ENCODE measurements at regions not wholly inside any gene's neighbourhood (a gene's known extent, or its start where the extent isn't known, plus 50 kb on each side); places are given as distances from the start of the nearest gene placed in this dataset.

DNA sequence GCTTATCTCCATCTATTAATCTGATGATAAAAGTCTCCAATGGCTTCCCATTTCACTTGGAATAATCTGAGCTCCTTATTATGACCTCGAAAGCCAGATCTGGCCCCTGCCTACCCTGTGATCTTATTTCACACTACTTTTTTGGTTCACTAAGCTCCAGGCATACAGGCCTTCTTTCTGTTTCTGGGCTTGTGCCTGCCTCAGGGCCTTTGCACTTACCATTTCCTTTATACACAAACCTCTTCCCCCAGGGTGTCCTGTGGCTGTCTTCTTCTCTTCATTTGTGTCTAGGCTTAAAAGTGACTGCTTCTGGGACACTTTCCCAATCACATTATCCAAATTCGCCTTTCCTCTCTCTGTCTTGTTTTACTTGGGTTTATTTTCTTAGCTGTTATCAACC lies 478.8 kb downstream of the LRIG3 start:
- POLR2A ChIA-PET, result no interaction called here
- WGBS (ENCODE audit: insufficient coverage), result 100% methylated on average over 1 of the region's 2 CpGs

DNA sequence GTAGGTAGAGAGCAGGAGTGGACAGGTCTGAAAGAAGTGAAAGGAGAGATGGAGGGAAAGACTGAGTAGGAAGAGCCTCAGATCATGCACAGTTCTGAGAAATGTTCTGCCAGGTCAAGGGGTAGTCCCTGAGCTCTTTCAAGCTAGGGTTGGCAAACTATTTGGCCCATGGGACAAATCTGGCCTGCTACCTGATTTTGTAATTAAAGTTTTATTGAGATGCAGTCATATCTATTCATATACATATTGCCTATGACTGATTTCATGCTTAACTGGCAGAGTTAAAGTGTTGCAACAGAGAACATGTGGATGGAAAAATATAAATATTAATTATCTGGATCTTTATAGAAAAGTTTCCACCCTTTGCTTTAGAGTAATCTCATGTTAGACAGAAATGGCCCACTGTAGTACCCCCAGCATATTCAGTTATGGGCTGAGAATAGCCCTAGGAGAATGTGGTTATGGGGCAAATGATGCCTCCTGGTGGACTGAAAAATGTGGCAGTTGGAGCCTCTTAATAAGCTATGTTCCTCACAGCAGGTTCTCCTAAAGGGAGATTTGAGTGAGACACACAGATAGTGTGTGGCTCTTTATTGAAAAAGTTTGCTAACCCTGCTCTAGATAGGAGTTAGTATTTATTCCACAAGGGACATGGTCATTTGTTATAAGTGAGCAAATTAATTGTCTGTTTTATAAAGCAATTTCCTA lies 476.9 kb downstream of the LRIG3 start:
- ChIA-PET POLR2A (no interaction called here), CTCF (interaction anchor here (1.0 to 5.3 kb wide), 8 partner anchors 16 to 460 kb away, joined by 3 to 74 read pairs (median 7); no protein-coding TSS in a partner anchor)
- Histone ChIP-seq H3K36me3 (ENCODE audit: control insufficient read depth in 4 of 4, insufficient read depth in 4 of 4, low read length in 3 of 4) (no peaks in the 10 kb centered on the region), H3K4me3 (ENCODE audit: control insufficient read depth in 1 of 7, extremely low read depth in 1 of 7, insufficient read depth in 4 of 7, low read depth in 2 of 7, low read length in 6 of 7) (no peak overlapping the region), H3K4me1 (ENCODE audit: control extremely low read depth in 1 of 4, control insufficient read depth in 4 of 4, insufficient read depth in 4 of 4, low read length in 3 of 4) (no peaks in the 10 kb centered on the region), H3K27ac (ENCODE audit: insufficient read depth in 1 of 2, low read depth in 1 of 2, low read length in 2 of 2, poor library complexity in 1 of 2, severe bottlenecking in 2 of 2) (no peak overlapping the region), H3K9me3 (ENCODE audit: control extremely low read depth in 1 of 5, control insufficient read depth in 4 of 5, insufficient read depth in 2 of 5, low read depth in 1 of 5, low read length in 4 of 5) (peaks cover 0 to 2% (median 0%) of the 10 kb centered on the region in 5 experiments), H3K27me3 (replicated peaks in 2 of 5; ENCODE audit: control insufficient read depth in 4 of 5, insufficient read depth in 5 of 5, low read length in 4 of 5) (peaks cover 0 to 4% (median 0%) of the 10 kb centered on the region in 5 experiments)
- DNase-seq, result peak; percentile 50 to 77 (median 69)

More for the DNA sequence above, 478.8 kb downstream of the LRIG3 start:
- Histone ChIP-seq H3K9me3 (ENCODE audit: control extremely low read depth in 1 of 5, control insufficient read depth in 4 of 5, insufficient read depth in 2 of 5, low read depth in 1 of 5, low read length in 4 of 5) (no peaks in the 10 kb centered on the region), H3K4me3 (ENCODE audit: control insufficient read depth in 1 of 7, extremely low read depth in 1 of 7, insufficient read depth in 4 of 7, low read depth in 2 of 7, low read length in 6 of 7) (no peak overlapping the region), H3K36me3 (ENCODE audit: control insufficient read depth in 4 of 4, insufficient read depth in 4 of 4, low read length in 3 of 4) (no peaks in the 10 kb centered on the region), H3K27me3 (replicated peaks in 2 of 5; ENCODE audit: control insufficient read depth in 4 of 5, insufficient read depth in 5 of 5, low read length in 4 of 5) (peaks cover 0 to 4% (median 0%) of the 10 kb centered on the region in 5 experiments), H3K27ac (ENCODE audit: insufficient read depth in 1 of 2, low read depth in 1 of 2, low read length in 2 of 2, poor library complexity in 1 of 2, severe bottlenecking in 2 of 2) (no peak overlapping the region), H3K4me1 (ENCODE audit: control extremely low read depth in 1 of 4, control insufficient read depth in 4 of 4, insufficient read depth in 4 of 4, low read length in 3 of 4) (no peaks in the 10 kb centered on the region)
- DNase-seq, result no peak
- CTCF ChIA-PET, result interaction anchor here (1.0 to 1.7 kb wide), 2 partner anchors 19 to 101 kb away, joined by 3 read pairs; no protein-coding TSS in a partner anchor

DNA sequence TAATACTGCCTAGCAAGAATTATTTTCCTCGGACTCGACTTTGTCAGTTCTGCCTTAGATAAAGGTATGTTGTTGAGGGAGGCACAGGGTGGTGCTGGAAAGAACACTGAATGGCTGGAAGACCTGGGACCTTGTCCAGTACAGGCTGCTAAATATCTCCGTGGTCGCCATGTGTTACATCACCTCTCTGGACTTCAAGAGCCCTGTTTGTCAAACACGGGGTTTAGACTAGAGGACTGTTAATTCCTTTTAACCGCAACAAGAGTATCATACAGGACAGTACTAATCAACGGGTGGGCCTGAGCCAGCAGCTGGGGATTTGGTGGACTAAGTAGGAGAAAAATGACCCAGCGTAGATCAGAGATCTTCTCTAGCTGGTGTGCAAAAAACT lies 476.3 kb downstream of the LRIG3 start:
- ChIA-PET CTCF (interaction anchor here (1.0 to 5.3 kb wide), 8 partner anchors 9 to 461 kb away, joined by 3 to 74 read pairs (median 8); no protein-coding TSS in a partner anchor), POLR2A (no interaction called here)
- Histone ChIP-seq H3K9me3 (ENCODE audit: control extremely low read depth in 1 of 5, control insufficient read depth in 4 of 5, insufficient read depth in 2 of 5, low read depth in 1 of 5, low read length in 4 of 5) (peaks cover 0 to 2% (median 0%) of the 10 kb centered on the region in 5 experiments), H3K27me3 (replicated peaks in 2 of 5; ENCODE audit: control insufficient read depth in 4 of 5, insufficient read depth in 5 of 5, low read length in 4 of 5) (peaks cover 0 to 4% (median 0%) of the 10 kb centered on the region in 5 experiments), H3K4me3 (ENCODE audit: control insufficient read depth in 1 of 7, extremely low read depth in 1 of 7, insufficient read depth in 4 of 7, low read depth in 2 of 7, low read length in 6 of 7) (no peak overlapping the region), H3K36me3 (ENCODE audit: control insufficient read depth in 4 of 4, insufficient read depth in 4 of 4, low read length in 3 of 4) (no peaks in the 10 kb centered on the region), H3K27ac (ENCODE audit: insufficient read depth in 1 of 2, low read depth in 1 of 2, low read length in 2 of 2, poor library complexity in 1 of 2, severe bottlenecking in 2 of 2) (no peak overlapping the region), H3K4me1 (ENCODE audit: control extremely low read depth in 1 of 4, control insufficient read depth in 4 of 4, insufficient read depth in 4 of 4, low read length in 3 of 4) (no peaks in the 10 kb centered on the region)
- 100% methylated on average over 5 of the region's 8 CpGs for WGBS (ENCODE audit: insufficient coverage)
- no peak for DNase-seq

DNA sequence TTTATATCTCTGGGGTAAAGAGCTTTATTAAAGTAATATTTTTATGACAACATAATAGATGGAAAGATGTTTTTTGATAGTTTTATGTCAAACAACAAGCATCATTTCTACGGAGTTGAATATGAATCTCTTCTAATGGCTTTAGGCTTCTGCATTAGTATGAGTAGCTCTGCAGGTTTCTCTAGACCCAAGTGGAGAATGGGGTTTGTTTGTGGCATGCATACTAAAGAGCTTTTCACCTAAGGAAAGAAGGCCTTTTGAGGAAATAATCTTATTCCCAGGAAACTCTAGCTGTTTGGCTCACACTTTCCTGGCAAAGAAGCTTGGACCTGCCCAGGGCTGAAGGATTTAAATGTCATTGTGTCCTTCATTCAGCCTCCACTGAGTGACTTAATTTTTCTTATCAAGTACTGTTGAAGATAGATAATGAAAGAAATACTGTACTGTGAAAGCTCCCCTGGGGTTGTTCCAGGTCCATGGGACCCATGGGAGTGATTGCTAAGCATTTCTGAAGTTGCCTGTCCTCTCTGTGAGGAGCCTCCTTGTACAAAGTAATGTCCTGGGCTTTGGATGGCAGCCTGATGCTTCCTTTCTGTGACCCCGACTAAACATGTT lies 469.3 kb downstream of the LRIG3 start:
- no peak overlapping the region for H3K27ac ChIP-seq (ENCODE audit: insufficient read depth in 1 of 2, low read depth in 1 of 2, low read length in 2 of 2, poor library complexity in 1 of 2, severe bottlenecking in 2 of 2)
- no peaks in the 10 kb centered on the region for H3K36me3 ChIP-seq (ENCODE audit: control insufficient read depth in 4 of 4, insufficient read depth in 4 of 4, low read length in 3 of 4)
- no peak for DNase-seq
- no peak overlapping the region for H3K4me3 ChIP-seq (ENCODE audit: control insufficient read depth in 1 of 7, extremely low read depth in 1 of 7, insufficient read depth in 4 of 7, low read depth in 2 of 7, low read length in 6 of 7)
- H3K27me3 ChIP-seq (replicated peaks in 2 of 5; ENCODE audit: control insufficient read depth in 4 of 5, insufficient read depth in 5 of 5, low read length in 4 of 5), result peaks cover 0 to 4% (median 0%) of the 10 kb centered on the region in 5 experiments
- 89% methylated on average over 1 of the region's 2 CpGs for WGBS (ENCODE audit: insufficient coverage)
- CTCF ChIA-PET, result interaction anchor here (1.3 kb wide), 1 partner anchor 9 kb away, joined by 5 read pairs; no protein-coding TSS in a partner anchor
- H3K4me1 ChIP-seq (ENCODE audit: control extremely low read depth in 1 of 4, control insufficient read depth in 4 of 4, insufficient read depth in 4 of 4, low read length in 3 of 4), result no peaks in the 10 kb centered on the region
- H3K9me3 ChIP-seq (ENCODE audit: control extremely low read depth in 1 of 5, control insufficient read depth in 4 of 5, insufficient read depth in 2 of 5, low read depth in 1 of 5, low read length in 4 of 5), result peaks cover 0 to 2% (median 0%) of the 10 kb centered on the region in 5 experiments
- POLR2A ChIA-PET, result no interaction called here

DNA sequence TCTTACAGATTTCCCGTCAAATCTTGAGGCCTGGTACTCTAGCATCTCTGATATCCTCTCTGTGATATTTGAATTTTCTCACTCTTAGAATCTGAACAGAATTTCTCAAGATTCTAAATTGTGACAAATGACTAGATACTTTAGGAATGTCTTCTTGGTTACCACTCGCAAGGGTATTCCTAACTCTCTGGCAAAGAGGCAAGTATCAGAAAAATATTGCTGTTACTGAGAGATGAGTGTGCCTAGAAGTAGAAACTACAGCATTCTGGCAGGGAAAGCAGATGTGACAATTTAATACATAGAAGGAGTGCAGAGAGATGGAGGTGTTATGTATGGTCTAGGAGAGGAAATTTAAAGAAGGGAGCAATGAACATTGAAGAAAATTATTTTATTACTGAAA lies 467.8 kb downstream of the LRIG3 start:
- WGBS (ENCODE audit: insufficient coverage), result 95% methylated on average over 2 of the region's 2 CpGs
- POLR2A ChIA-PET, result no interaction called here
- Histone ChIP-seq H3K27ac (ENCODE audit: insufficient read depth in 1 of 2, low read depth in 1 of 2, low read length in 2 of 2, poor library complexity in 1 of 2, severe bottlenecking in 2 of 2) (no peak overlapping the region), H3K9me3 (ENCODE audit: control extremely low read depth in 1 of 5, control insufficient read depth in 4 of 5, insufficient read depth in 2 of 5, low read depth in 1 of 5, low read length in 4 of 5) (peaks cover 0 to under 1% (median 0%) of the 10 kb centered on the region in 5 experiments), H3K36me3 (ENCODE audit: control insufficient read depth in 4 of 4, insufficient read depth in 4 of 4, low read length in 3 of 4) (no peaks in the 10 kb centered on the region), H3K27me3 (replicated peaks in 2 of 5; ENCODE audit: control insufficient read depth in 4 of 5, insufficient read depth in 5 of 5, low read length in 4 of 5) (peaks cover 0 to 4% (median 0%) of the 10 kb centered on the region in 5 experiments), H3K4me1 (ENCODE audit: control extremely low read depth in 1 of 4, control insufficient read depth in 4 of 4, insufficient read depth in 4 of 4, low read length in 3 of 4) (no peaks in the 10 kb centered on the region), H3K4me3 (ENCODE audit: control insufficient read depth in 1 of 7, extremely low read depth in 1 of 7, insufficient read depth in 4 of 7, low read depth in 2 of 7, low read length in 6 of 7) (no peak overlapping the region)
- no peak for DNase-seq
- CTCF ChIA-PET, result no interaction called here

DNA sequence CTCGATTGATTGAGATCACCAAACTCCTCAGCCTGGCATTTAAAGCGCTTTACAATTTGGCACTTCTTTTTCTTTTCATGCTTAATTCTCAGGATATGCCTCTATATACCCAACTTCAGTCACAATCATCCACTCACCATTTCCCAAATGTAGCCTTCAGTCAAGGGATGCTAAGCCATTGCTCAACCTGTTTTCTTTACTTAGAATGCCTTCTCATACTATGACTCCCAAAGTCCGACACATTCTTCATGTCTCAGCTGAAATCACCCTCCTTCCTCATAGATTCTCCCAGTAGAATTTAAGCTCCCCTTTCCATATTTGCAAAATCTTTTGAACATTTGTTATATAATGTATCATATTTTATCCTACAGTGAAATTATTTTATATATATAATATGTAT lies 467.0 kb downstream of the LRIG3 start:
- no peak for DNase-seq
- no peaks in the 10 kb centered on the region for H3K36me3 ChIP-seq (ENCODE audit: control insufficient read depth in 4 of 4, insufficient read depth in 4 of 4, low read length in 3 of 4)
- H3K4me1 ChIP-seq (ENCODE audit: control extremely low read depth in 1 of 4, control insufficient read depth in 4 of 4, insufficient read depth in 4 of 4, low read length in 3 of 4), result no peaks in the 10 kb centered on the region
- H3K9me3 ChIP-seq (ENCODE audit: control extremely low read depth in 1 of 5, control insufficient read depth in 4 of 5, insufficient read depth in 2 of 5, low read depth in 1 of 5, low read length in 4 of 5), result no peaks in the 10 kb centered on the region
- ChIA-PET POLR2A (no interaction called here), CTCF (interaction anchor here (1.3 kb wide), 1 partner anchor 105 kb away, joined by 3 read pairs; no protein-coding TSS in a partner anchor)
- no peak overlapping the region for H3K4me3 ChIP-seq (ENCODE audit: control insufficient read depth in 1 of 7, extremely low read depth in 1 of 7, insufficient read depth in 4 of 7, low read depth in 2 of 7, low read length in 6 of 7)
- H3K27ac ChIP-seq (ENCODE audit: insufficient read depth in 1 of 2, low read depth in 1 of 2, low read length in 2 of 2, poor library complexity in 1 of 2, severe bottlenecking in 2 of 2), result no peak overlapping the region
- H3K27me3 ChIP-seq (replicated peaks in 2 of 5; ENCODE audit: control insufficient read depth in 4 of 5, insufficient read depth in 5 of 5, low read length in 4 of 5), result peaks cover 0 to 5% (median 0%) of the 10 kb centered on the region in 5 experiments
- WGBS (ENCODE audit: insufficient coverage), result 90% methylated on average over 2 of the region's 3 CpGs

DNA sequence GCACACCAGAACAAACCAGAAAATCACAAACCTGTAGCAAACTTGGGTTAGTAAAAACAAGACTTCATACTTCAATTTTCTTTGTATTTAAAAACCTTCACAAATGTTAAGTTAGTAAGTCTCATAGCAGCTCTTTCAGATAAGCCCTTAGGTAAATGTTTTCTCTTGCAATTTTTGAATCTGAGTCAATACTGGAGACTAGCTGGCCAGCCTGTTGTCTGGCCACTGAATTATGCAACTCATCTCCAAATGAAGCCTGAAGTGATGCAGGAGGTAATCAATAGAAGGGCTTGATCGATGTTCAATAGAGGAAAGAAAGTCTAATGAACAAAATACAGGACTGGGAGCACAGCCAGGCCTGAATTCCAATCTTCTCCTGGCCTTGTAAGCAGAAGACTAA lies 465.2 kb downstream of the LRIG3 start:
- no peaks in the 10 kb centered on the region for H3K4me1 ChIP-seq (ENCODE audit: control extremely low read depth in 1 of 4, control insufficient read depth in 4 of 4, insufficient read depth in 4 of 4, low read length in 3 of 4)
- 100% methylated on average over 1 of the region's 1 CpG for WGBS (ENCODE audit: insufficient coverage)
- peaks cover 0 to 4% (median 0%) of the 10 kb centered on the region in 5 experiments for H3K27me3 ChIP-seq (replicated peaks in 2 of 5; ENCODE audit: control insufficient read depth in 4 of 5, insufficient read depth in 5 of 5, low read length in 4 of 5)
- ChIA-PET CTCF (no interaction called here), POLR2A (no interaction called here)
- H3K27ac ChIP-seq (ENCODE audit: insufficient read depth in 1 of 2, low read depth in 1 of 2, low read length in 2 of 2, poor library complexity in 1 of 2, severe bottlenecking in 2 of 2), result no peak overlapping the region
- H3K4me3 ChIP-seq (ENCODE audit: control insufficient read depth in 1 of 7, extremely low read depth in 1 of 7, insufficient read depth in 4 of 7, low read depth in 2 of 7, low read length in 6 of 7), result no peak overlapping the region
- DNase-seq, result no peak
- H3K9me3 ChIP-seq (ENCODE audit: control extremely low read depth in 1 of 5, control insufficient read depth in 4 of 5, insufficient read depth in 2 of 5, low read depth in 1 of 5, low read length in 4 of 5), result no peaks in the 10 kb centered on the region
- no peaks in the 10 kb centered on the region for H3K36me3 ChIP-seq (ENCODE audit: control insufficient read depth in 4 of 4, insufficient read depth in 4 of 4, low read length in 3 of 4)
